ENCODE measurements at regions not wholly inside any gene's neighbourhood (a gene's known extent, or its start where the extent isn't known, plus 50 kb on each side); places are given as distances from the start of the nearest gene placed in this dataset.

- no peak overlapping the region for H3K4me3 ChIP-seq
- no peak for ATAC-seq
- no peak overlapping the region for H3K27ac ChIP-seq
- no peaks in the 10 kb centered on the region for H3K9me3 ChIP-seq
- CTCF ChIA-PET: no interaction called here
- H3K4me2 ChIP-seq: no peak overlapping the region
- H3K4me1 ChIP-seq: no peaks in the 10 kb centered on the region
- TF ChIP-seq FOSL2 (IDR thresholded peaks at IDR 0.05): no peak
- peak; percentile 33; the same call in 1 of the 2 replicates for TF ChIP-seq FOSL2 (CRISPR knock-in tag; IDR thresholded peaks at IDR 0.05)
- no peak for TF ChIP-seq KDM5A (IDR thresholded peaks at IDR 0.05)
- WGBS (ENCODE audit: missing lambda C conversion rate): 59% methylated on average over 2 of the region's 2 CpGs
- no peak for FAIRE-seq
- no peak for DNase-seq (ENCODE audit: low read depth in 1 of 2, low spot score in 1 of 2)
- POLR2A ChIA-PET: no interaction called here
Observed at GRCh38 chr14:41549821-41550607, 56.7 kb upstream of the LRFN5 start.

- Histone ChIP-seq H3K27ac (no peak overlapping the region), H3K4me3 (no peak overlapping the region), H3K9me3 (no peaks in the 10 kb centered on the region), H3K4me1 (no peaks in the 10 kb centered on the region), H3K4me2 (no peak overlapping the region)
- FAIRE-seq (no peak), DNase-seq (ENCODE audit: low read depth in 1 of 2, low spot score in 1 of 2) (no peak), ATAC-seq (no peak)
- 38% methylated on average over 2 of the region's 2 CpGs for WGBS (ENCODE audit: missing lambda C conversion rate)
- no peak for TF ChIP-seq PHF8 (IDR thresholded peaks at IDR 0.05; ENCODE audit: borderline replicate concordance, low read depth)
- TF ChIP-seq USF2 (IDR thresholded peaks at IDR 0.05): no peak
- POLR2A ChIA-PET: no interaction called here
- CTCF ChIA-PET: no interaction called here
Observed at GRCh38 chr14:41549282-41549681, 57.4 kb upstream of the LRFN5 start.

- Histone ChIP-seq H3K4me3 (no peak overlapping the region), H3K9me3 (no peaks in the 10 kb centered on the region), H3K4me2 (no peak overlapping the region), H3K27ac (no peak overlapping the region), H3K4me1 (no peaks in the 10 kb centered on the region)
- FAIRE-seq (no peak), ATAC-seq (no peak), DNase-seq (ENCODE audit: low read depth in 1 of 2, low spot score in 1 of 2) (no peak)
- WGBS (ENCODE audit: missing lambda C conversion rate): 8% methylated on average over 2 of the region's 2 CpGs
- POLR2A ChIA-PET: no interaction called here
- TF ChIP-seq CEBPB (IDR thresholded peaks at IDR 0.05) (no peak), POLR2A (IDR thresholded peaks at IDR 0.05; ENCODE audit: low read length) (no peak), RAD21 (conservative IDR thresholded peaks at IDR 0.05 in 1 of 2, IDR thresholded peaks at IDR 0.05 in 1 of 2) (no peak), EP300 (IDR thresholded peaks at IDR 0.05) (no peak), ATOH8 (CRISPR knock-in tag; IDR thresholded peaks at IDR 0.05; ENCODE audit: low read depth) (no peak), PBX3 (IDR thresholded peaks at IDR 0.05) (no peak), JUNB (IDR thresholded peaks at IDR 0.05) (no peak), BCL3 (IDR thresholded peaks at IDR 0.05) (no peak), BHLHE40 (IDR thresholded peaks at IDR 0.05; ENCODE audit: low read depth, low read length) (no peak), FOSL2 (IDR thresholded peaks at IDR 0.05) (no peak), FOSL2 (CRISPR knock-in tag; IDR thresholded peaks at IDR 0.05) (no peak), FOSB (CRISPR knock-in tag; IDR thresholded peaks at IDR 0.05) (no peak), USF2 (IDR thresholded peaks at IDR 0.05) (no peak), HES2 (IDR thresholded peaks at IDR 0.05) (no peak), FOXS1 (CRISPR knock-in tag; IDR thresholded peaks at IDR 0.05) (no peak)
- CTCF ChIA-PET: no interaction called here
Observed at GRCh38 chr14:41548666-41549065, 58.0 kb upstream of the LRFN5 start.

Measured in A549 (cell line).